ENCODE measurements at regions not wholly inside any gene's neighbourhood (a gene's known extent, or its start where the extent isn't known, plus 50 kb on each side); places are given as distances from the start of the nearest gene placed in this dataset.
"Not testable (repeated sequence)": the region's sequence is repeated elsewhere in the genome, so short reads cannot be mapped to it uniquely, and the experiment has no call there.

DNA sequence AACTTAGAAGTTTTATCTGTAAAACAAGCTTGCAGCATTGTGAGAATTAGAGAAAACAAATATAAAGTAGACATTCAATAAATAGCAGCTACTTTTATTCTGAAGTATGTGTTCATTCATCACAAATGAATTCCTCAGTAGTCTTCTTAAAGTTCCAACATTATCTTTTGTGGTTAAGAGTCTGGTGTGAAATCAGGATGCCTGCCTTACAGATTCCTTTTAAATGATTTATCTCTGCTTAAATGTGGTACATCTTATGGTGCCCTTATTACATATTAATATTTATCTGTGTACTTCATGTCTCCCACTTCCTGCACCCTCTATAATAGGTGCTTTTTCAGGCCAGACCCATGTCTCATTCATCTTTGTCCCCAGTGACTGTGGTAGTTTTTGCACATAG lies 595.0 kb downstream of the STK39 start:
- H3K4me3 ChIP-seq (ENCODE audit: low read depth, low read length) = no peak overlapping the region
- no peak for DNase-seq (ENCODE audit: low read depth)
- TF ChIP-seq, protein P1, sequence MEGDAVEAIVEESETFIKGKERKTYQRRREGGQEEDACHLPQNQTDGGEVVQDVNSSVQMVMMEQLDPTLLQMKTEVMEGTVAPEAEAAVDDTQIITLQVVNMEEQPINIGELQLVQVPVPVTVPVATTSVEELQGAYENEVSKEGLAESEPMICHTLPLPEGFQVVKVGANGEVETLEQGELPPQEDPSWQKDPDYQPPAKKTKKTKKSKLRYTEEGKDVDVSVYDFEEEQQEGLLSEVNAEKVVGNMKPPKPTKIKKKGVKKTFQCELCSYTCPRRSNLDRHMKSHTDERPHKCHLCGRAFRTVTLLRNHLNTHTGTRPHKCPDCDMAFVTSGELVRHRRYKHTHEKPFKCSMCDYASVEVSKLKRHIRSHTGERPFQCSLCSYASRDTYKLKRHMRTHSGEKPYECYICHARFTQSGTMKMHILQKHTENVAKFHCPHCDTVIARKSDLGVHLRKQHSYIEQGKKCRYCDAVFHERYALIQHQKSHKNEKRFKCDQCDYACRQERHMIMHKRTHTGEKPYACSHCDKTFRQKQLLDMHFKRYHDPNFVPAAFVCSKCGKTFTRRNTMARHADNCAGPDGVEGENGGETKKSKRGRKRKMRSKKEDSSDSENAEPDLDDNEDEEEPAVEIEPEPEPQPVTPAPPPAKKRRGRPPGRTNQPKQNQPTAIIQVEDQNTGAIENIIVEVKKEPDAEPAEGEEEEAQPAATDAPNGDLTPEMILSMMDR (IDR thresholded peaks at IDR 0.05; ENCODE audit: insufficient read depth, low read depth, low read length, missing control alignments) = no peak

DNA sequence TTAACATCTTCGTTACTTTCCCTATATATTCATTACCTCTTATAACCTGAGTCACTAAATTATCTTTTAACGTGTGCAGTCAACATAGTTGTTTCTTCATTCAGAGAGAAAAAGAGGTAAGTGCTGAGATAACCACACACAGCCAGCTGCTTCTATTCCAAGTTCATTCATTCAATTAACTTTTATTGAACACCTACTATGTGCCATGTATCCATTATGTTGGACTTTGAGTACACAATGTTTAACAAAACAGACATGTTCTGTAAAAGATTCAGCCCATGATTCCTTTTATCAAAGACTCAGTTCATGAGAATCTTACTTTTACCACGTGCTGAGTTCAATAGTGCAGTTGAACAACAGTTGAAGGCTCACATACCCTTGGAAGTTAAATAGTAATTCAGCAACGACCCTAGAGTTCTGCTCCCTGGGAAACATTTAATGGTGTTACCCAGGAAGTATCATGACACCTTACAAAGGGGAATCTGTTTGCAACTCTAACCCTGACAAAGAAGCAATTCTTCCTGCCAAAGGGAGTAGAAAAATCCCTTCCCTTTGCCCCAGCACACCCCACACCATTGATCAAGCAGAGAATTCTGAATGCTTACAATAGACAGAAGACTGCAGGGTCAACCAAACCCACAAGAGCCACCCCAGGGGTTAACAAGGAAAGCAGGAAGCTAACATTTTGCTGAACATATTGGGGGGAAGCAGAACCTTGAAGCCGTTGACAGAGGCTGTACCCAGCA lies 595.8 kb downstream of the STK39 start:
- H3K4me3 ChIP-seq (ENCODE audit: low read depth, low read length) = no peak overlapping the region
- no peak for DNase-seq (ENCODE audit: low read depth)
- TF ChIP-seq, protein P1 (IDR thresholded peaks at IDR 0.05; ENCODE audit: insufficient read depth, low read depth, low read length, missing control alignments) = no peak

DNA sequence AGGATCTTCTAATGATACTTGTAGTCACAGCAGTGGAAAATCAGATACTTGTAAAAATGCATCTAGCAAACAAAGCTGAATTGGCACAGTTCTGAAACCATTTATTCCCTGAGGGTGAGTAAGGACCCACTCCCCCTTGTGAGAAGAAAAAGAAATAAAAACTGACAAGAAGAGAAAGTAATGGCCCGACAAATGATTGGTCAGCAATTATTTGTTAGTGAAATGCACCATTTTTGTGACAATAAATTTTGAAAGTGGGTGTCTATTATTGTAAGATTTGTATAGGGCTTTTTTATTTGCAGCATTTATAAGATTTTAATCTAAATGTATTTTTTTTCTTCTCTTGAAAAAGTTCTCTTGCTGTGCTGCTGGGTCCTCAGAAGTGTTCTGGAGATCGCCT lies 600.8 kb downstream of the STK39 start:
- DNase-seq (ENCODE audit: low read depth) = no peak
- H3K4me3 ChIP-seq (ENCODE audit: low read depth, low read length) = no peak overlapping the region
- TF ChIP-seq, protein P1 (IDR thresholded peaks at IDR 0.05; ENCODE audit: insufficient read depth, low read depth, low read length, missing control alignments) = no peak

DNA sequence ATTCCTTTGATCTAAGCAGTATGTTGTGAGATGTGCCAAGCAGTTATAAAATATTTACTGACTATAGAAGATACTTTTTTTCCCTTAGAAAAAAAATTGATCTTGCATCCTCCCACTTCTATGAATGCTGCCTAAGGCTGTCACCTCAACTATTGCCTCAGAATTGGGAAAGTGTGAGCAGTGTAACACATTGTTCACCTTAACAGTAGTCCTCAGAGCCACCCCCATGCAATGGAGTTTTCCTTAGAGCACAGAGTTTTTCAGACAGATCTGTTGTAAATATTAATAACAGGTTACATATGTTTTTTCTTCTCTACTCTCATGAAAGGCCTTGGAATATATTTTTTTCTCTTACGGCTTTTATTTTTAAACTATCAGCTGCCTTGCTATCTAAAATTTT lies 607.3 kb downstream of the STK39 start:
- TF ChIP-seq, protein P1 (IDR thresholded peaks at IDR 0.05; ENCODE audit: insufficient read depth, low read depth, low read length, missing control alignments) = no peak
- no peak for DNase-seq (ENCODE audit: low read depth)

DNA sequence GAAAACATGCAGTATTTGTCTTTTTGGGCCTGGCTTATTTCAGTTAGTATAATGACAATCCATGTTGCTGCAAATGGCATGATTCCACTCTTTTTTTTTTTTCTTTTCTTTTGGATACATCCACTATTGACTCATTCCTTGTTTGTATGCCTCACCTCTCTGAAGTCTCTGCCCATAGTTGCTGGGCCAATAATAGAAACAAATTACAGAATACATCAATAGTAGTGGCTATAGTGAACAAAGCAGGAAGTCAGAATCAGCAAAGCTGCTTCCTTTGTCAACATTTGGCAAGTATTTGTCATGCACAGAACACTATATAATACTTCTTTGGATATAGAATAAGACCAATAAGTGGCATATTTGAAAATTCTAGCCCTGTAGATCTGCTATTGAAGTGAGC lies 609.7 kb downstream of the STK39 start:
- no peak for DNase-seq (ENCODE audit: low read depth)
- TF ChIP-seq, protein P1 (IDR thresholded peaks at IDR 0.05; ENCODE audit: insufficient read depth, low read depth, low read length, missing control alignments) = no peak
- no peak overlapping the region for H3K4me3 ChIP-seq (ENCODE audit: low read depth, low read length)

More for the DNA sequence above, 607.3 kb downstream of the STK39 start:
- no peak overlapping the region for H3K4me3 ChIP-seq (ENCODE audit: low read depth, low read length)

DNA sequence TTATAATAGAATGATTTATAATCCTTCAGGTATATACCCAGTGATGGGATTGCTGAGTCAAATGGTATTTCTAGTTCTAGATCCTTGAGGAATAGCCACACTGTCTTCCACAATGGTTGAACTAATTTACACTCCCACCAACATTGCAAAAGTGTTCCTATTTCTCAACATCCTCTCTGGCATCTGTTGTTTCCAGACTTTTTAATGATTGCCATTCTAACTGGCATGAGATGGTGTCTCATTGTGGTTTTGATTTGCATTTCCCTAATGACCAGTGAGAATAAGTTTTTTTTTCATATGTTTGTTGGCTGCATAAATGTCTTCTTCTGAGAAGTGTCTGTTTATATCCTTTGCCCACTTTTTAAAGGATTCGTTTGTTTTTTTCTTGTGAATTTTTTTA lies 615.1 kb downstream of the STK39 start:
- not testable (repeated sequence) for DNase-seq (ENCODE audit: low read depth)

DNA sequence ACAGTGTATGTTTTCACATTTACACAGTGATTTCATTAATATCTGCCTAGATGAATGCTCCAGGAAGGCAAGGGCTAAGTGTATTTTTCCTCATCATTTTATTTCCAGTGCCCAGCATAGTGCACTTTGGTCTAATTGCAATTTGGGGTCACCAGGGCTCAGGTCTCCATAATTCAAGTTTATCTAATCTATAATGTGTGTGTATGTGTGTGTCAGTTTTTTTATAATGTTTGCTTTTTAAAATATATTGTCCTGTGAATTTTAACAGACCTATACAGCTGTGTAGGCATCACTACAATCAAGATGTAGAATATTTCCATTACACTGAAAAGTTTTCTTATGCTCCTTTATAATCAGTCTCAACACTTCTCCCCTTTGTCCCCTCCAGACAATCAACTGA lies 620.4 kb downstream of the STK39 start:
- TF ChIP-seq, protein P1 (IDR thresholded peaks at IDR 0.05; ENCODE audit: insufficient read depth, low read depth, low read length, missing control alignments) = no peak
- H3K4me3 ChIP-seq (ENCODE audit: low read depth, low read length) = no peak overlapping the region
- DNase-seq (ENCODE audit: low read depth) = no peak

More for the DNA sequence above, 615.1 kb downstream of the STK39 start:
- not testable (repeated sequence) for H3K4me3 ChIP-seq (ENCODE audit: low read depth, low read length)
